K562 (cell line): ENCODE measurements at regions not wholly inside any gene's neighbourhood (a gene's known extent, or its start where the extent isn't known, plus 50 kb on each side); places are given as distances from the start of the nearest gene placed in this dataset.

Experiments
- CEBPZ ChIP-seq: fragments of 150-350 bp; IDR thresholded peaks from 2 replicates; pipeline ENCODE4 v1.6.1; 2014; ENCODE audit warnings: low read depth, mild to moderate bottlenecking, low read length, borderline replicate concordance
- OTX1 ChIP-seq: fragments of 450-650 bp; formaldehyde crosslinking; IDR thresholded peaks from 2 replicates; pipeline ENCODE4 v1.4.0; 2022; ENCODE audit warnings: mild to moderate bottlenecking
- PHB ChIP-seq: fragments of 250-450 bp; sonication (Bioruptor Pico); IDR thresholded peaks from 2 replicates; pipeline ENCODE4 v1.5.0; 2021

DNA sequence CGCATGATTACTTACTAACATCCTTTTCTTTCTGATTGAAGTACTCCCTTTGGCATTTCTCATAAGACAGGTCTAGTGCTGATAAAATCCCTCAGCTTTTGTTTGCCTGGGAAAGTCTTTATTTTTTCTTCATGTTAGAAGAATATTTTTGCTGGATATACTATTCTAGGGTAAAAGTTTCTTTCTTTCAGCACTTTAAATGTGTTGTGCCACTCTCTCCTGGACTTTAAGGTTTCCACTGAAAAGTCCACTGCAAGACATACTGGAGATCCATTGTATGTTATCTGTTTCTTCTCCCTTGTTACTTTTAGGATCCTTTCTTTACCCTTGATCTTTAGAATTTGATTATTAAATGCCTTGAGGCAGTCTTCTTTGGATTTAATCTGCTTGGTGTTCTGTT lies 796.7 kb downstream of the UQCRFS1 start:
- no peak for TF ChIP-seq PHB (CRISPR knock-in tag)
- TF ChIP-seq CEBPZ: no peak
- no peak for TF ChIP-seq OTX1 (CRISPR knock-in tag)
